ENCODE measurements at regions not wholly inside any gene's neighbourhood (a gene's known extent, or its start where the extent isn't known, plus 50 kb on each side); places are given as distances from the start of the nearest gene placed in this dataset.

DNA sequence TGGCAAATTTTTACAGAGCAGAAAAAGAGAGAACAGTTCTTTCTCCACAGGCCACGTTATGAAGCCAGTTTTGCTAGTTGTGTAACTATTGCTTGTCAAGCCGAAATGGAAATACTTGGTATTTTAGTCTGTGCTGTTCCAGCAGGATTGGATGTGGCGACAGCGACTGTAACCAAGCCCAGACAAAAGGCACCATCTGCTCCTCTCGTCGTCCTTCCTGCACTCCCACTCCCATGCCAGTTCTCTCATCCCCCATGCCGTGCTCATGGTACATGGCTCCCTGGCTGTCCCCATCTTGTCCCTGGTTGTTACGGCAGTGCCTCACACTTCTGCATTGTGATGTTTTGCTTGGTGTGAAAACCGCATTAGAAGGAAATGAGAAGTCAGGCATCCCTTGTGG, 185.7 kb upstream of the FZD8 start (continued):
- no peak for TF ChIP-seq ZNF274 (IDR thresholded peaks at IDR 0.05; ENCODE audit: borderline replicate concordance, extremely low read depth, low read length)
- TF ChIP-seq EP300 (IDR thresholded peaks at IDR 0.05; ENCODE audit: borderline replicate concordance in 1 of 2, low read depth in 2 of 2, low read length in 2 of 2): no peak
- TF ChIP-seq KDM4A (IDR thresholded peaks at IDR 0.05; ENCODE audit: low read depth, low read length, severe bottlenecking): no peak
